ENCODE measurements at regions not wholly inside any gene's neighbourhood (a gene's known extent, or its start where the extent isn't known, plus 50 kb on each side); places are given as distances from the start of the nearest gene placed in this dataset.

DNA sequence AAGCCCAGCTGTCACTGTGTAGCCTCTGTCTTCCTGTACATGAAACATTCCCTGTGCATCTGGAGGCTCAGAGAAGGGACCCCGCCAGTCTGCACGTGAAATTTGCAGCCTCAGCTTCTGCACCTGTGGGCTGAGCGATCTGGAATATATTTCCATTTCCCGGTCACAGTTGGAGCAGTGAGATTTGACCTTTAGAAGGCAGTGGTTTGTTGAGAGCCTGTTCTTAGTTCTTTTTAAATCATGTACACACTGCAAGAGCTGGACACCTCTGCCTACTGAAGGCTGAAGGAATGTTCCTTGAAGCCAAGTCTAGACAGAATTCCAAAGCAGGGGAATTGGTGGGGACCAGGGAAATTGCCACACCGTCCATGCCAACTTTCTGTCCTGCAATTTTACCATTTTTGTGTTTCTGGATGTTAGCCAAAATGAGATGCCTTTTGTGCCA is 706.6 kb downstream of the INHBA start:
- H3K27ac ChIP-seq: no peak overlapping the region
- H3K4me3 ChIP-seq: no peak overlapping the region
- no peaks in the 10 kb centered on the region for H3K9me3 ChIP-seq
- DNase-seq (no peak), ATAC-seq (no peak)
- intact Hi-C loops (cut with DNase I): no loop called here
- no peaks in the 10 kb centered on the region for H3K4me1 ChIP-seq
- no peaks in the 10 kb centered on the region for H3K36me3 ChIP-seq
- no peaks in the 10 kb centered on the region for H3K27me3 ChIP-seq
- no peak for TF ChIP-seq CTCF (IDR thresholded peaks at IDR 0.05)

GRCh38 chr7:40990841-40991240 is 712.0 kb downstream of the INHBA start:
- Histone ChIP-seq H3K9me3 (no peaks in the 10 kb centered on the region), H3K36me3 (no peaks in the 10 kb centered on the region), H3K27ac (no peak overlapping the region), H3K27me3 (no peaks in the 10 kb centered on the region), H3K4me1 (no peaks in the 10 kb centered on the region), H3K4me3 (no peak overlapping the region)
- TF ChIP-seq CTCF (IDR thresholded peaks at IDR 0.05): no peak
- no peak for DNase-seq
- intact Hi-C loops (cut with DNase I): no loop called here
- no peak for ATAC-seq

GRCh38 chr7:40987571-40987970 is 715.3 kb downstream of the INHBA start:
- intact Hi-C loops (cut with DNase I): no loop called here
- no peak for ATAC-seq
- Histone ChIP-seq H3K36me3 (no peaks in the 10 kb centered on the region), H3K9me3 (no peaks in the 10 kb centered on the region), H3K4me1 (no peaks in the 10 kb centered on the region), H3K27me3 (no peaks in the 10 kb centered on the region), H3K4me3 (no peak overlapping the region), H3K27ac (no peak overlapping the region)
- no peak for TF ChIP-seq CTCF (IDR thresholded peaks at IDR 0.05)
- no peak for DNase-seq

GRCh38 chr7:40986351-40986873 is 716.5 kb downstream of the INHBA start:
- intact Hi-C loops (cut with DNase I): no loop called here
- no peak for DNase-seq
- TF ChIP-seq CTCF (IDR thresholded peaks at IDR 0.05): no peak
- no peaks in the 10 kb centered on the region for H3K9me3 ChIP-seq
- H3K4me3 ChIP-seq: no peak overlapping the region
- no peaks in the 10 kb centered on the region for H3K27me3 ChIP-seq
- no peaks in the 10 kb centered on the region for H3K4me1 ChIP-seq
- H3K36me3 ChIP-seq: no peaks in the 10 kb centered on the region
- ATAC-seq: no peak
- H3K27ac ChIP-seq: no peak overlapping the region

GRCh38 chr7:40983111-40983510 is 719.8 kb downstream of the INHBA start:
- no peak for ATAC-seq
- no peak for TF ChIP-seq CTCF (IDR thresholded peaks at IDR 0.05)
- no peak for DNase-seq
- Histone ChIP-seq H3K4me3 (no peak overlapping the region), H3K4me1 (no peaks in the 10 kb centered on the region), H3K9me3 (no peaks in the 10 kb centered on the region), H3K36me3 (no peaks in the 10 kb centered on the region), H3K27me3 (no peaks in the 10 kb centered on the region), H3K27ac (no peak overlapping the region)
- intact Hi-C loops (cut with DNase I): no loop called here

- intact Hi-C loops (cut with DNase I): no loop called here
- Histone ChIP-seq H3K9me3 (no peaks in the 10 kb centered on the region), H3K36me3 (no peaks in the 10 kb centered on the region), H3K4me3 (no peak overlapping the region), H3K27me3 (no peaks in the 10 kb centered on the region), H3K27ac (no peak overlapping the region), H3K4me1 (no peaks in the 10 kb centered on the region)
- ATAC-seq (no peak), DNase-seq (no peak)
- TF ChIP-seq CTCF (IDR thresholded peaks at IDR 0.05): no peak
These were observed 723.6 kb downstream of the INHBA start for GRCh38 chr7:40979296-40979695.
